Natural killer cell (primary cell): ENCODE measurements at regions not wholly inside any gene's neighbourhood (a gene's known extent, or its start where the extent isn't known, plus 50 kb on each side); places are given as distances from the start of the nearest gene placed in this dataset.

ENCODE experiments used
- ATAC-seq, 3 donors: fragments of 150-1000 bp in 2 of 3; fragments of 200-7000 bp in 1 of 3; cut with Tn5 transposase; 1 replicate in 1 of 3; 2 replicates in 2 of 3; pipeline ENCODE4 v1.10.0; 2021; ENCODE audit warnings: mild to moderate bottlenecking in 2 of 3, moderate library complexity in 2 of 3
- DNase-seq, 2 donors: peaks; one replicate each; pipeline versions ENCODE4 v3.0.0 to v3.0.0-alpha.2; 2013 to 2021; ENCODE audit warnings: mixed read lengths in 1 of 2
- H3K27ac ChIP-seq: one replicate; pipeline ENCODE4 v1.5.1; 2013; ENCODE audit warnings: mild to moderate bottlenecking, low read length
- H3K27me3 ChIP-seq: one replicate; pipeline ENCODE4 v1.6.1; 2013; ENCODE audit warnings: low read length; ENCODE audit not compliant: control insufficient read depth, insufficient read depth
- H3K36me3 ChIP-seq: one replicate; pipeline ENCODE4 v1.6.1; 2013; ENCODE audit warnings: low read length; ENCODE audit not compliant: control insufficient read depth, insufficient read depth
- H3K4me1 ChIP-seq: one replicate; pipeline ENCODE4 v1.6.1; 2013; ENCODE audit warnings: low read length; ENCODE audit not compliant: control insufficient read depth, insufficient read depth
- H3K4me3 ChIP-seq: one replicate; pipeline ENCODE4 v1.5.1; 2013; ENCODE audit warnings: low read length
- H3K9me3 ChIP-seq: one replicate; pipeline ENCODE4 v1.6.1; 2013; ENCODE audit warnings: low read length; ENCODE audit not compliant: control insufficient read depth, insufficient read depth
- H3K27ac Mint-ChIP-seq, 2 donors: one replicate each; pipeline ENCODE4 v1.8.0; 2022; ENCODE audit warnings: mild to moderate bottlenecking in 2 of 2, mixed read lengths in 2 of 2, moderate library complexity in 1 of 2
- H3K27me3 Mint-ChIP-seq, 2 donors: one replicate each; pipeline ENCODE4 v1.8.0; 2022; ENCODE audit warnings: low read depth in 2 of 2, mixed read lengths in 2 of 2
- H3K36me3 Mint-ChIP-seq: one replicate; pipeline ENCODE4 v1.8.0; 2022; ENCODE audit warnings: mixed read lengths
- H3K4me1 Mint-ChIP-seq, 2 donors: one replicate each; pipeline ENCODE4 v1.8.0; 2022; ENCODE audit warnings: mixed read lengths in 2 of 2
- H3K4me3 Mint-ChIP-seq: one replicate; pipeline ENCODE4 v1.8.0; 2022; ENCODE audit warnings: mild to moderate bottlenecking, moderate library complexity, mixed read lengths
- H3K9me3 Mint-ChIP-seq, 2 donors: one replicate each; pipeline ENCODE4 v1.8.0; 2022; ENCODE audit warnings: mixed read lengths in 2 of 2
- WGBS: methylation state at CpG from one replicate; pipeline ENCODE4 v1.1.7; 2013; ENCODE audit warnings: missing lambda C conversion rate; ENCODE audit not compliant: insufficient coverage; 5-methylcytosine and 5-hydroxymethylcytosine counted together
- intact Hi-C: fragments of 100-400 bp; cut with micrococcal nuclease; formaldehyde crosslinking; loops from one replicate; pipeline ENCODE4 v1.14.2; 2022
- TF ChIP-seq, protein P1 (sequence below): fragments of 200-600 bp; IDR thresholded peaks from one replicate; pipeline ENCODE4 v1.8.0; 2022; ENCODE audit warnings: antibody characterized with exemption

DNA sequence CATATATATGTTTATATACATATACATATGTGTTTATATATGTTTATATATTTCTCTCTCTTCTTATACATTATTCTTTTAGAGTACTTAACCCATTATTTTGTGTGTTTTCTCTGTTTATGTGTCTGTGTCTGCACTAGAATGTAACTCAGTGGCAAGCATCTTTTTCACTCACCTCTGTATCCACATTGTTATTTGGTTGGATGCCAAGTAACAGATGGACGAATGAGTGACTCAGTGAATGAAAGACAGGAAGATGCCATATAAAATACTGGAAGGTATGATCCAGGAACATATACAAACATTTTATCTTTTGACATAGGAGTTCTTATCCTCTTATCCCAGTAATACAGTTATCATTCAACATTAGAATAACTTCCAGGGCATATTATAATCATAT is 684.8 kb downstream of the RNF144A start:
- Histone ChIP-seq H3K9me3 (no peaks in the 10 kb centered on the region), H3K4me3 (no peak overlapping the region), H3K36me3 (no peaks in the 10 kb centered on the region), H3K27me3 (no peaks in the 10 kb centered on the region), H3K27ac (no peak overlapping the region), H3K4me1 (no peaks in the 10 kb centered on the region)
- DNase-seq (no peak), ATAC-seq (no peak)
- intact Hi-C loops, result no loop called here
- H3K9me3 Mint-ChIP-seq, result no peaks in the 10 kb centered on the region
- no peak overlapping the region for H3K4me3 Mint-ChIP-seq
- TF ChIP-seq, protein P1, sequence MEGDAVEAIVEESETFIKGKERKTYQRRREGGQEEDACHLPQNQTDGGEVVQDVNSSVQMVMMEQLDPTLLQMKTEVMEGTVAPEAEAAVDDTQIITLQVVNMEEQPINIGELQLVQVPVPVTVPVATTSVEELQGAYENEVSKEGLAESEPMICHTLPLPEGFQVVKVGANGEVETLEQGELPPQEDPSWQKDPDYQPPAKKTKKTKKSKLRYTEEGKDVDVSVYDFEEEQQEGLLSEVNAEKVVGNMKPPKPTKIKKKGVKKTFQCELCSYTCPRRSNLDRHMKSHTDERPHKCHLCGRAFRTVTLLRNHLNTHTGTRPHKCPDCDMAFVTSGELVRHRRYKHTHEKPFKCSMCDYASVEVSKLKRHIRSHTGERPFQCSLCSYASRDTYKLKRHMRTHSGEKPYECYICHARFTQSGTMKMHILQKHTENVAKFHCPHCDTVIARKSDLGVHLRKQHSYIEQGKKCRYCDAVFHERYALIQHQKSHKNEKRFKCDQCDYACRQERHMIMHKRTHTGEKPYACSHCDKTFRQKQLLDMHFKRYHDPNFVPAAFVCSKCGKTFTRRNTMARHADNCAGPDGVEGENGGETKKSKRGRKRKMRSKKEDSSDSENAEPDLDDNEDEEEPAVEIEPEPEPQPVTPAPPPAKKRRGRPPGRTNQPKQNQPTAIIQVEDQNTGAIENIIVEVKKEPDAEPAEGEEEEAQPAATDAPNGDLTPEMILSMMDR, result no peak
- no peak overlapping the region for H3K27ac Mint-ChIP-seq
- no peaks in the 10 kb centered on the region for H3K27me3 Mint-ChIP-seq
- no peaks in the 10 kb centered on the region for H3K4me1 Mint-ChIP-seq
- H3K36me3 Mint-ChIP-seq, result no peaks in the 10 kb centered on the region
- no CpG with 5 or more reads among the region's 1 CpG for WGBS

GRCh38 chr2:7604456-7604855 is 687.2 kb downstream of the RNF144A start:
- H3K4me1 Mint-ChIP-seq, result no peaks in the 10 kb centered on the region
- Histone ChIP-seq H3K4me1 (no peaks in the 10 kb centered on the region), H3K36me3 (no peaks in the 10 kb centered on the region), H3K27ac (no peak overlapping the region), H3K9me3 (no peaks in the 10 kb centered on the region), H3K4me3 (no peak overlapping the region), H3K27me3 (no peaks in the 10 kb centered on the region)
- H3K27me3 Mint-ChIP-seq, result no peaks in the 10 kb centered on the region
- no peak overlapping the region for H3K4me3 Mint-ChIP-seq
- TF ChIP-seq, protein P1, result no peak
- ATAC-seq (no peak), DNase-seq (no peak)
- no peaks in the 10 kb centered on the region for H3K36me3 Mint-ChIP-seq
- no peaks in the 10 kb centered on the region for H3K9me3 Mint-ChIP-seq
- no peak overlapping the region for H3K27ac Mint-ChIP-seq
- 100% methylated on average over 2 of the region's 3 CpGs for WGBS
- intact Hi-C loops, result no loop called here

DNA sequence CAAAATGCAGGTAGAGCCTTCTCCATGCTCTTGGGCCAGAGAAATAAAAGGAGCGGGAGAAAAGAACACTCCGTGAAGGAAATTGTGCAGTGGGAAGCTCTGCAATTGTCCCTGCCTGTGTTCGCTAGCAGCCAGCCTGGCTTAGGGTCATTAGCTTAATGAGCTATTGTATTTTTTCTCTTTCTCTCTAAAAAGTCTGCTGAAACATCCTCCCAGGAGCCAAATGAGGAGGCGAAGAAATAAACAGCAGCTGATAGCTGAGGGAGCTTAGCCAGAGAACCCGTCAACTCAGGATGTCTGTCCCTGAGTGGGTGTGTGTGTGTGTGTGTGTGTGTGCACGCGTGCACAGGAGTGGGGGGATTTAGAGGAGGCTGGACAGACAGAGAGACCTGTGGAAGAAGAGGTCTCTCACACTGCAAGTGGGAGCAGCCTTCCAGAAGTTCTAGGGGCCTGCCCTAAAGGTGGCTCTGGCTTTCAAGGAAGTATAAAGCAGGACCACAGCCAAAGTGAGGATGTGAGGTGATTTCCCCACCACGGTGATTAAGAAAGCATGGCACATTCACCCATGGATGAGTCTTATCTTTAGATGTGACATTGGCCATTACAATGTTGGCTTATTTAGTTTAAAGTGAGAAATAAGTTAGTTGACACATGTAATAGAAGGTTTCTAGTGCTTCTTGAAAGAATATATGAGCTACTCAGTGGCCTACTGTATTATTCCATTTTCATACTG is 690.4 kb downstream of the RNF144A start:
- Histone ChIP-seq H3K4me3 (no peak overlapping the region), H3K4me1 (no peaks in the 10 kb centered on the region), H3K27me3 (no peaks in the 10 kb centered on the region), H3K27ac (no peak overlapping the region), H3K9me3 (no peaks in the 10 kb centered on the region), H3K36me3 (no peaks in the 10 kb centered on the region)
- Mint-ChIP-seq H3K4me3 (no peak overlapping the region), H3K27ac (no peak overlapping the region), H3K36me3 (no peaks in the 10 kb centered on the region), H3K9me3 (no peaks in the 10 kb centered on the region), H3K4me1 (no peaks in the 10 kb centered on the region), H3K27me3 (no peaks in the 10 kb centered on the region)
- intact Hi-C loops, result no loop called here
- 78% methylated on average over 8 of the region's 8 CpGs for WGBS
- ATAC-seq (no peak), DNase-seq (no peak)
- TF ChIP-seq, protein P1, result no peak

DNA sequence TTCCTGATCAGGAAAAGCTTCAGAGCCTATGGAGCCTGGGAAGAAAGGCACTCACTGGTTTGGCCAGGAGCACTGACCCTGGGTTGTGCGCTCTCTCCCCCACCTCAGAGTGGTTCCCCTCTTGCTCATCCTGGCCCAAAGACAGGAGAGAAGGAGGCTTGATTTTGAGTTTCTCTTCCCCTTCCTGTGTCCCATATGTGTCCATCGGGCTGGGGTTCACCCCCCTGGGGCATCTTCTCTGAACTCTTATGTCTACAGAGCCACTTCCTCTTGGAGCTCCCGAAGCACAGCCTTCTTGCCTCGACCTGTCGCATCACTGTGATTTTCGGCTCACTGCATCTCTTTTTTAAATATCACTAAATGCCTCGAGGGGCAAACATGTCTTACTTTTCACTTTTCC is 692.3 kb downstream of the RNF144A start:
- H3K9me3 Mint-ChIP-seq, result no peaks in the 10 kb centered on the region
- H3K4me1 ChIP-seq, result no peaks in the 10 kb centered on the region
- DNase-seq (no peak), ATAC-seq (no peak)
- H3K27ac Mint-ChIP-seq, result no peak overlapping the region
- H3K36me3 ChIP-seq, result no peaks in the 10 kb centered on the region
- H3K27me3 Mint-ChIP-seq, result peaks cover 0 to 4% of the 10 kb centered on the region in 2 donors
- TF ChIP-seq, protein P1, result no peak
- intact Hi-C loops, result no loop called here
- H3K27me3 ChIP-seq, result no peaks in the 10 kb centered on the region
- 79% methylated on average over 7 of the region's 7 CpGs for WGBS
- H3K9me3 ChIP-seq, result no peaks in the 10 kb centered on the region
- H3K36me3 Mint-ChIP-seq, result no peaks in the 10 kb centered on the region
- H3K4me3 ChIP-seq, result no peak overlapping the region
- H3K4me3 Mint-ChIP-seq, result no peak overlapping the region
- H3K27ac ChIP-seq, result no peak overlapping the region
- no peaks in the 10 kb centered on the region for H3K4me1 Mint-ChIP-seq
